Fibroblast of villous mesenchyme (primary cell): ENCODE measurements at regions not wholly inside any gene's neighbourhood (a gene's known extent, or its start where the extent isn't known, plus 50 kb on each side); places are given as distances from the start of the nearest gene placed in this dataset.

Source experiments
- DNase-seq: peaks from one replicate; pipeline ENCODE4 v3.0.0-alpha.2; 2010; ENCODE audit warnings: low read depth
- H3K4me3 ChIP-seq: 2 replicates; pipeline ENCODE4 v1.5.1; 2011; ENCODE audit warnings: low read depth, mild to moderate bottlenecking, low read length
- TF ChIP-seq, protein P1 (sequence below): IDR thresholded peaks from 2 replicates; pipeline ENCODE4 v1.5.1; 2012; ENCODE audit warnings: low read depth, mild to moderate bottlenecking, low read length; ENCODE audit not compliant: insufficient read depth

DNA sequence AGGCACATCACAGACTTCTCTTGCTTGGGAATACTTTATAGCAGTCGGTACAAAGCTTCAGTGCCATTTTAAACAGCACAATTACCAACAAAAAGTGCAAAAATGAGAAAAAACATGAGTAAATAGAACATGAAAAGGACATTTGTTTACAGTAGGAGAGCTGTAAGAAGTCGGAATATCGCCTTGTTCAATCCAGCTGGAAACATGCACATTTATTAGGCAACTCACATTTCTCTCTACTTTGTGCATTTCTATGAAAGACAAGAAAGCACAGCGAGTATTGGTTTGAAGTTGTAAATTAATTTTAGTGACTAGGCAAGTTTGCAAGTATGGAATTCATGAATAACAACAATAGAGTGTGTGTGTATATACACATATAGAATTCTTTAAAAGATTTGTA is 484.7 kb downstream of the DACH1 start:
- TF ChIP-seq, protein P1, sequence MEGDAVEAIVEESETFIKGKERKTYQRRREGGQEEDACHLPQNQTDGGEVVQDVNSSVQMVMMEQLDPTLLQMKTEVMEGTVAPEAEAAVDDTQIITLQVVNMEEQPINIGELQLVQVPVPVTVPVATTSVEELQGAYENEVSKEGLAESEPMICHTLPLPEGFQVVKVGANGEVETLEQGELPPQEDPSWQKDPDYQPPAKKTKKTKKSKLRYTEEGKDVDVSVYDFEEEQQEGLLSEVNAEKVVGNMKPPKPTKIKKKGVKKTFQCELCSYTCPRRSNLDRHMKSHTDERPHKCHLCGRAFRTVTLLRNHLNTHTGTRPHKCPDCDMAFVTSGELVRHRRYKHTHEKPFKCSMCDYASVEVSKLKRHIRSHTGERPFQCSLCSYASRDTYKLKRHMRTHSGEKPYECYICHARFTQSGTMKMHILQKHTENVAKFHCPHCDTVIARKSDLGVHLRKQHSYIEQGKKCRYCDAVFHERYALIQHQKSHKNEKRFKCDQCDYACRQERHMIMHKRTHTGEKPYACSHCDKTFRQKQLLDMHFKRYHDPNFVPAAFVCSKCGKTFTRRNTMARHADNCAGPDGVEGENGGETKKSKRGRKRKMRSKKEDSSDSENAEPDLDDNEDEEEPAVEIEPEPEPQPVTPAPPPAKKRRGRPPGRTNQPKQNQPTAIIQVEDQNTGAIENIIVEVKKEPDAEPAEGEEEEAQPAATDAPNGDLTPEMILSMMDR: no peak
- H3K4me3 ChIP-seq: no peak overlapping the region
- DNase-seq: no peak

DNA sequence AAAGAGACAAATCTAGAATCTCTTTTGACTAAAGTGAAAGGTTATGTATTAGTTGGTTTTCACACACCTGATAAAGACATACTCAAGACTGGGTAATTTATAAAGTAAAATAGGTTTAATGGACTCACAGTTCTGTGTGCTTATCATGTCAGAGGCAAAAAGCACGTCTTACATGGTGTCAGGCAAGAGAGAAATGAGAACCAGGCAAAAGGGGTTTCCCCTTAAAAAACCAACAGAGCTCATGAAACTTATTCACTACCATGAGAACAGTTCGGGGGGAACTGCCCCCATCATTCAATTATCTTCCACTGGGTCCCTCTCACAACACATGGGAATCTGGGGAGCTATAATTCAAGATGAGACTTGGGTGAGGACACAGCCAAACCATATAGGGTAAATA is 486.8 kb downstream of the DACH1 start:
- no peak for DNase-seq
- TF ChIP-seq, protein P1: no peak
- H3K4me3 ChIP-seq: no peak overlapping the region

DNA sequence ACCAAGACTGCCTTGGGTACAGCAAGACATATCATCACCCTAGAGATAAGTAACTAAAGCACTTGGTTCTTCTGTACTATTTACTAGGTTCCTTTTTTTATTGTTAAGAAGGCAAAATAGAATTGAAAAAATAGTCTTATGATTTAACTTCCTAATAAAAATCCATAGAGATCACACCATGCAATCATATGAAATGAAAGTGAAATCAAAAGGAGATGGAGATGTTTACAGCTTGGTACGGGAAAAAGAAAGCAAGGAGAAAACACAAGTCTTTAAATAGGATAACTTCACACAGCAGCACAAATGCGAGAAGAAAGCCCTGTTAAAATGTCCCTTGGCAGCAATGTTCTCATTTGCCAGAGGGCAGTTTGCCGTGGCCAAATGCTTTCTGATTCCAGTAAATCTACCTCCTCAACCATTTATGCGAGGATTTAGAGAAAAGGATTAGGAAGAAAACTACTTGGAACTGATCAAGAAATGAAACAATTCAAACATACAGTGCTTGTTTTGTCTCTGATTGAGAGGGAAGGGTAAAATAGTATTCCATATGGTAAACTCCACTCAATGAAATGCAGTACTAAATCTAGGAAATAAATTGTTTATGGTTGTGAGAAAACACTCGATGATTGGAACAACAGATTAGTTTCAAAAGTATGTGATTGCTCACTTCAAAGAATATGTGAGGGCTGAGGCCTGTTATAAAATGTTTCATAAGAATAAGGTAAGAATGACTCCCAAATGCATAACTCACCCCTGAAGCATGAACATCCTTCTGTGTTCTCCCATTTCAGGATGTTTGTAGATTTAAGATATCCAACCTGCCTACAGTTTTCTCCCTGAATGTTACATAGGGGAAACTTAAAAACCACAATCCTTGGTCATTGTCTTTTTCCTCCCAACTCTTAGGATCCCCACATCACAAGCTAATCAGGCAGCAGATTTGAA is 487.8 kb downstream of the DACH1 start:
- TF ChIP-seq, protein P1: no peak
- peak overlapping the region; percentile 52 for H3K4me3 ChIP-seq
- DNase-seq: peak; percentile 55

DNA sequence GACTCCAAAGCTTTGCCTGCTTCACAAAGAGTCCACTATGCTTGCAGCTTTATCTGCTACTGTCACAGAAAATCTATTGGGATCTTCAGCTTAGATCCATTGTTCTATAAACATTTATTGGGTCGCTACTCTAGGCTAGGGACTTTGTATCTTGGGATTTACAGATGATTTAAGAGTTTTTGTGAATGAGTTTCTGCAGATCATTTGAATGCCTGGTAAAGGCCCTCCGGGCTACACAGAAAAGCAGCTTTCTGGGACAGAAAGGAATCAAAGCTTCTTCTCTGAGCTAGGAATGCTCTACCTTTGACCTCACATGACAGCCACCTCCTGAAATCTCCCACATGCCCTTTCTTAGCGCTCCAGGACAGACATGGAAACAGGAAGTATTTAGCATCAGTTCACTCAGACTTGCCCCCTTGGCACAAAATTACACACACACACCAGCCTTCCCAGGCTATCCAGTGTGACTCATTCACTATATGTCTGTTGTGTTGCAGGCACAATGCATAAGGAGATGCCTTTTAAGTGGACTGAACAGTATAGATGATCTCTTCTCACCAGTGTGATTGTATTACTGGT is 492.4 kb downstream of the DACH1 start:
- peak; percentile 7 for DNase-seq
- TF ChIP-seq, protein P1: no peak
- no peak overlapping the region for H3K4me3 ChIP-seq

DNA sequence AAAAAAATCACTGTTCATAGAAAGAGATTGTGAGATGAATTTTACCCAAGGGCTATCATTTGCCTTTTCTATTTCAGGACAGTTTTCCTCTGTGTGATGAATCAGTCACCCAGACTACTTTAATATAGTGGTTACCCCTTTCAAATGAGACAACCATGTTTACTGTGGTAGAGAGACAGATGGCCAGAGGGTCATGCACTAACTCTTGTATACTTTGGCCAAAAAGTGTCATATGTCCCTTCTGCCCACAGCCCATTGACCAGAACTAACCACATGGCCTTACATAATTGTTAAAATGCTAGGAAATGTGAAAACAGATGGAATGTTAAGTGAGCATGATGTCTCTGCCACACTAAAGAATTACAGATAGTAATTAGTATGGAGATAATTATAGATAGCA is 498.7 kb downstream of the DACH1 start:
- H3K4me3 ChIP-seq: no peak overlapping the region
- no peak for DNase-seq
- TF ChIP-seq, protein P1: no peak

DNA sequence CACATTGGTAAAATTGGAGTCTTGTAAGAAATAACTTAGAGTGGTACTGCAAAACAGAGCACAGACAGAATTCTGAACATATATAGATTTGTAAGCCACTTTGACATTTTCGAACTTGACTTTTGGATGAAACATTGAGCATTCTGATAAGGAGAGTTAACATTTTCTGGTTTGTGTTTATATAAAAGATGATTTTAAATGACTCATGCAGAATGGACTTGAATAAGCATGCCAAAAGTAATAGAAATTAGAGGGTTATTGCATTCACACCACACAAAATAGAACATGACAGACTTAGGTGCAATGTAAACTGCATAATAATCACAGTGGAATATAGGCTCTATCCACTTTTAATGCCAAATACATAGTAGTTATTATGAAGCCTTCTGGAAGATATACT is 507.0 kb downstream of the DACH1 start:
- TF ChIP-seq, protein P1: no peak
- no peak overlapping the region for H3K4me3 ChIP-seq
- no peak for DNase-seq

DNA sequence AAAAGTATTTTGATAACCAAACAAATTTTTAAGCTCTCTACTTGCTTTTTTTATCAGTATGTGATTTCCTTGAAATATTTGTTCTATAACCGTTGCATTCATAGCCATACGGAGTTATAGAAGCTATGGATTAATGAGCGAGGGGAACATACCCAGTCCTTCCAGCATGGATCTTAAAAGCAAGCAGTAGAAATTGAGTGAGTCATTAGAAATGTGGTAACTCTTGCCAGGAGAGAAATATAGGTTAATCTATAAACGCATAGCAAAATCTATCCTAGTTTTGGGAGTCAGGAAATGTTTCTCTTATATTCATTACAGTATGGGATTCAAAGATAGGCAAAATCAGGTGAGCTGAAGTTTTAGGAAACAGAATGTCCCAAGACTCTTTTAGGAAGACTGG is 507.4 kb downstream of the DACH1 start:
- H3K4me3 ChIP-seq: no peak overlapping the region
- TF ChIP-seq, protein P1: no peak
- DNase-seq: no peak
